Urothelium cell line (cell line): ENCODE measurements at regions not wholly inside any gene's neighbourhood (a gene's known extent, or its start where the extent isn't known, plus 50 kb on each side); places are given as distances from the start of the nearest gene placed in this dataset.
"Not testable (repeated sequence)": the region's sequence is repeated elsewhere in the genome, so short reads cannot be mapped to it uniquely, and the experiment has no call there.

ENCODE experiments used
- DNase-seq: peaks from one replicate; pipeline ENCODE4 v3.0.0; 2011; ENCODE audit warnings: low spot score, mixed read lengths
- FAIRE-seq: peaks from 2 replicates; lab custom pipeline; 2011; peaks lifted over from hg19 to GRCh38; lab: Jason Lieb, UNC

GRCh38 chr10:28190196-28190595 lies 112.7 kb downstream of the MPP7 start:
- FAIRE-seq (no peak), DNase-seq (no peak)

- no peak for DNase-seq
- no peak for FAIRE-seq
These were observed 114.3 kb downstream of the MPP7 start for GRCh38 chr10:28188526-28188925.

DNA sequence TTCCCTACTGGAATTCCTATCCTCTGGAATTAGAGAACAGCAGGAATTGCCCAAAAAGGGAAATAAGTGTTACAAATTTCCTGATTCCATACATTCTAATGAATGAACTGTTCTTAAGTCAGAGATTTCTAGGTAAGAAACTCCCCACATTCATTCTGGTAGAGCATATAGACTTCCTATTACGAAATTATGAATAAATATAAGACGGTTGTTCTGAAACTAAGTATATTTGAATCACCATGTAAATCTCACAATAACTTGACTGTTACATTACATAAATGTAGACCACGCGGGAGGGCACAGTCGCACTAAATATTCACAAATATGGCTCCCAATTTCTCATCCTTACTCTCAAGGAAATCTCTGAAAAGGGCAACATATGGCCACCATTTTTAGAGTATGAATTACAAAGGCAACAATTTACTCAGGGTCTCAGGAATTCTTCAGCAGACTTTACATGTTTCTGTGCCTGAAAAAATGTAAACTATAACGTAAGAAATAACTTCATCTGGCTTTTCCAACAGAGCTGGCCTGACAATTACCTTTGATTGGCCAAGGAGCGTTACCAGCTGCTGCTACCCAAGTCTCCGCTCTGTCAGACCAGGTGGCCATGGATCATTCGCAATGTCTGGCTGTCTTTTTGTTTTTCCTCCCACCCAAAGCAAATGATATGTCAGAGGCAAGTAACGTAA lies 115.8 kb downstream of the MPP7 start:
- no peak for FAIRE-seq

DNA sequence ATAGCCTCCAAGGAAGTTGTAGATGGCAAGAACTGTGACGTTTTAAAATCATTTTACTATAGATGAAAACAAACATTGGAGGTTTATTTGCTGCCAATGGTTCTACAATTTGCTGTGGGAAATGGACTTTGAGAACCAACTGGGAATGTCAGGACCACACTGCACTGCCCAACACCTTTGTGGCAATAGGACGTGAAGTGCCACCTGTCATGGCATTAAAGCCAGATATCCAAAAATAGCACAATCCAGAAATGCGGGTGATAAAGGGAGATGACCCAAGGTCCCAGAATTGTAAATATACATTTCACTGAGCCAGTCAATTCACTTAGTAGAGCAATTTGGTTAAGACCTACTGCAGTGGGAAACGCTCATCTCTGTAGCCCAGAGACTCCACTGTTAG lies 116.4 kb downstream of the MPP7 start:
- no peak for FAIRE-seq
- DNase-seq = no peak

More for the DNA sequence above, 115.8 kb downstream of the MPP7 start:
- DNase-seq = no peak

DNA sequence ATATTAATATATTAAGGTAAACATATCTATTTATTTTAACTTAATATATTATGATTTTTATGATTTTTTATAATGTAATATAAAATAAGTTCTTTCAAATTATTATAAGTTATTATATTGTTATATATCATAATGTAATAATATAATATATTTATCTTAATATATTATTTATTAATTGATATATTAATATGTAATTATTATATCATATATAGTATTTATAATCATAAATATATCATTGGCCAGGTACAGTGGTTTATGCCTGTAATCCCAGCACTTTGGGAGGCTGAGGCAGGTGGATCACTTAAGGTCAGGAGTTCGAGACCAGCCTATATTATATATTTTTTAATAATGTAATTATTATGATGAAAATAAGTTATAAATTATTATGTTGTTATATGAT lies 118.1 kb downstream of the MPP7 start:
- no peak for FAIRE-seq
- no peak for DNase-seq

GRCh38 chr10:28181478-28182096 lies 121.3 kb downstream of the MPP7 start:
- DNase-seq (no peak), FAIRE-seq (no peak)

DNA sequence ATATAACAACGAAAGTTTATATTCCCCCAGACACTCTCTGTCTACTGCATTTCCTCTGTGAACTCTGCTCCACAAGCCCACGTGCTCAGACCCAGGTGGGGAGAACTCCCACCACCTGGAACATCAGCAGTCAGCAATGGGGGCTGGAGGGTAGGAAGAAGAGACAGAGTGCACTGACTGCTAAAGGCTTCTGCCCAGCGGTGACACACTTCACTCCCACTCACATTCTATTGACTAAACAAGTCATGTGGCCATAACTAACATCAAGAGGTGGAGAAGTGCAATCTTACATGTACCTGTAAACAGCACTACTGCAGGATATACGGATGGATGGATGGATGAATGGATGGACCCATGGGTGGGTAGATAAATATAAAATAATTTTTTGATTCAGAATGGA lies 122.2 kb downstream of the MPP7 start:
- DNase-seq (peak; percentile 15), FAIRE-seq (no peak)

- DNase-seq (no peak), FAIRE-seq (no peak)
These were observed 123.1 kb downstream of the MPP7 start for GRCh38 chr10:28179743-28180099.

- no peak for FAIRE-seq
These were observed 123.7 kb downstream of the MPP7 start for GRCh38 chr10:28179006-28179742.

GRCh38 chr10:28177944-28178637 lies 124.8 kb downstream of the MPP7 start:
- no peak for FAIRE-seq
- DNase-seq = no peak

More at GRCh38 chr10:28179006-28179742, 123.7 kb downstream of the MPP7 start:
- peak; percentile 50 for DNase-seq

- DNase-seq, FAIRE-seq: not testable (repeated sequence)
These were observed 126.4 kb downstream of the MPP7 start for GRCh38 chr10:28176498-28176897.

DNA sequence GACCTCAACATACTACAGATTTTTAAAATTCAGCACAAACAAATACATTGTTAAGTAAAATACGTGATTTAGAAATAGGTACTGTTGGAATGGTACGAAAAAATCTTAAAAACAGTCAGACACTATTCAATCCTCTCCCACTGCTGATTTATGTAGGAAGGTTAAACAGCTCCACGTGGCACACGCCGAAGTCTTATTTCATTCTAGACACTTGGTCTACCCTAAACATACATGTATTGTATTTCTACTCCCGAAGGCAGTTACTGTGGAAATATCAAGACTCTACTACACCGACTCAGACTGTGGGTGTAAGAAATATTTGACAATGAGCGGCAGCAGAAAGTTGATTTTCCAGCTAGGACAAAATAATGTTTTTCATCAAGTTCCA lies 130.6 kb downstream of the MPP7 start:
- DNase-seq (no peak), FAIRE-seq (no peak)

DNA sequence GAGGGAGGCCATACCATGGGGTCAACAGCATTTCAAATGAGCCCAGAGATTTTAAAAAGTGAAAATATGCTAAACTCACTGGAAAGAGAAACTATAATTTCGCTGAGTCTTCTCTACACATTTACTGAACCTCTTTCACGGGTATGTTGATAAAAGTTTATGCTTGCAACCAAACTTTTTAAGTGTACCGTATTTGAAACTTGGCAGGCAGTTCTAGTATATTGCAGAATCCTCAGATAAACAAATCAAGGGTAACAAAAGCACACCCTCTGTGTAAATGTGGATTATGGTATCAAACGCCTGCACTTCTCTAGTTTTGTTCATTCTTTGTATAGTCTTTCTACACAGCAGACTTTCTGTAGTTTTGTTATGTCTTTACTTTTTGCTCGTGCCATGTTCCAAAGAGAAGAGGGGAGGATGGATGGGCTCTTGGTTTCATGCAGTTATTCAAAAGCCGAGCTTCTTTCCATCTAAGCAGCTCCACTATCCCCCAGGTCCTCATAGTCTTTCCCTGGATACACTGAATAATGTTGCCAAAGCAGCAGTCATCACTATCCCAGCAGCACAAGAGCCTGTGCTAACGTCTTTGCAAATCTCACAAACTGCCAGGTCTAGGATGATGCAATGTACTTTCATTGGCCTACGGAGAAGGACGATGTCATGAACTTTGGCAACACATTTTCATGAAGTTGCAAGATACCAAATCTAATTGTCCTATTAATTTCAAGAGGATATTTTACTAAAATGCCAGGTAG lies 131.2 kb downstream of the MPP7 start:
- FAIRE-seq (no peak), DNase-seq (no peak)

DNA sequence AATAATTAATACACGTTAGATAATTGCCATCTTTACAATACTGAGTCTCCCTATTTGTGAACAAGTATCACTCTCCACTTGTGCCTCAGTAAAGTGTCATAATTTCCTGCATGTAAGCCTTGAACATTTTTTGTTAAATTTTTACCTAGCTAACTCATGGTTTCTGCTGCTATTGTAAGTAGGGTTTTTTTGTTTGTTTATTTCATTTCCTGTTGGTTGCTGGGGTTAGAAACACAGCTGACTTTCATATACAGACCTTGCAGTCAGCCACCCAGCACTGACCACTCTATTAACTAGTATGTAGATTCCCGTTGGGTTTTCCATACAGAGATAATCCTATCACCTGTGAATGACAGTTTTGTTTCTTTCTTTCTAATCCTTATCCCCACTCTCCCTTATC lies 133.3 kb downstream of the MPP7 start:
- no peak for FAIRE-seq
- no peak for DNase-seq

- FAIRE-seq = no peak
These were observed 141.9 kb downstream of the MPP7 start for GRCh38 chr10:28160866-28161405.

GRCh38 chr10:28157379-28157778 lies 145.5 kb downstream of the MPP7 start:
- DNase-seq (no peak), FAIRE-seq (no peak)

More at GRCh38 chr10:28160866-28161405, 141.9 kb downstream of the MPP7 start:
- no peak for DNase-seq

DNA sequence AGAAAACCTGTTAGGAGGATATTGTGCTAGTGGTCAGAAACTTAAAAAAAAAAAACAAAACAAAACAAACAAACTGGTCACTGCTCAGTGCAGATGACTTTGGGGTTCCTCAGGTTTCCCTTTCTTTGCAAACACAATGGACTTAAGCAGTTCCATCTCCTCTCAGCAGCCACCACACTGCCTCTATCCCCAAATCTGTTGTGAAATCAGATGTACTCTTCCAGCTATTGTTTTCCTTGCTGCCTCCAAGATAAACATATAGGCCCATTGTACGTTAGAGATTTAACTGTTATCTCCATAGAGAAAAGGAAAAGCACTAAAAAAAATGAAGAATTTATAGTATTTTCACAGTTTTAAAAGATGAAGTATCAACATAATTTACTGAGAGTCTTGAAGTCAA lies 147.1 kb downstream of the MPP7 start:
- DNase-seq (no peak), FAIRE-seq (no peak)

DNA sequence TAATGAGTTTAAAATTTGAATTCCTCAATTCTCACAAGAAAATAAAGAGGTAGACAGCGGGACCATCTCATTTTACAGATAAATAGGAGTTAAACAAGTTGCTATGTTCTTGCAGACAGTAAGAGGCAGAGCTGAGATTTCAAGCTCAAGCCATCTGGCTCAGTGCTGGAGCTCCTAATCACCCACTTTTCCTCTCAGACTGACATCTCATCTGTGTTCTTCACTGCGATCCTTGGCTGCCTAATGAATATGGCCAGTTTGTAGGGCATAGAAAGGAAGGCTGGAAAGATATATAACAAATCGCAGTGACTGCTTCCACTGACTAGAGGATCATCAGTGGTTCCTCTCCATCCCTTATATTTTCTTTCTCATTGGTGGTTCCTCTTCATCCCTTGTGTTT lies 151.2 kb downstream of the MPP7 start:
- FAIRE-seq (no peak), DNase-seq (no peak)

- FAIRE-seq (no peak), DNase-seq (no peak)
These were observed 150.9 kb upstream of the ODAD2 start for GRCh38 chr10:28149746-28150145.

- FAIRE-seq (no peak), DNase-seq (no peak)
These were observed 148.8 kb upstream of the ODAD2 start for GRCh38 chr10:28147706-28148105.
